ENCODE measurements at regions not wholly inside any gene's neighbourhood (a gene's known extent, or its start where the extent isn't known, plus 50 kb on each side); places are given as distances from the start of the nearest gene placed in this dataset.

- H3K4me3 ChIP-seq (replicated peaks in 1 of 2; ENCODE audit: low read depth in 2 of 2, low read length in 2 of 2) = no peak overlapping the region
- DNase-seq (ENCODE audit: low read depth in 2 of 2) = no peak
- no peak for TF ChIP-seq CTCF (IDR thresholded peaks at IDR 0.05; ENCODE audit: low read depth, low read length)
Observed at GRCh38 chr17:55898195-55898594, 147.3 kb downstream of the PCTP start.

- H3K4me3 ChIP-seq (replicated peaks in 1 of 2; ENCODE audit: low read depth in 2 of 2, low read length in 2 of 2) = no peak overlapping the region
- no peak for TF ChIP-seq CTCF (IDR thresholded peaks at IDR 0.05; ENCODE audit: low read depth, low read length)
- no peak for DNase-seq (ENCODE audit: low read depth in 2 of 2)
Observed at GRCh38 chr17:55900188-55900587, 149.3 kb downstream of the PCTP start.

GRCh38 chr17:55903028-55903690 is 152.3 kb downstream of the PCTP start:
- no peak for TF ChIP-seq CTCF (IDR thresholded peaks at IDR 0.05; ENCODE audit: low read depth, low read length)
- DNase-seq (ENCODE audit: low read depth in 2 of 2) = no peak
- no peak overlapping the region for H3K4me3 ChIP-seq (replicated peaks in 1 of 2; ENCODE audit: low read depth in 2 of 2, low read length in 2 of 2)

- TF ChIP-seq CTCF (IDR thresholded peaks at IDR 0.05; ENCODE audit: low read depth, low read length) = no peak
- DNase-seq (ENCODE audit: low read depth in 2 of 2) = no peak
- H3K4me3 ChIP-seq (replicated peaks in 1 of 2; ENCODE audit: low read depth in 2 of 2, low read length in 2 of 2) = no peak overlapping the region
Observed at GRCh38 chr17:55909776-55910175, 158.9 kb downstream of the PCTP start.

GRCh38 chr17:55911186-55911585 is 160.3 kb downstream of the PCTP start:
- DNase-seq (ENCODE audit: low read depth in 2 of 2) = no peak
- no peak overlapping the region for H3K4me3 ChIP-seq (replicated peaks in 1 of 2; ENCODE audit: low read depth in 2 of 2, low read length in 2 of 2)
- TF ChIP-seq CTCF (IDR thresholded peaks at IDR 0.05; ENCODE audit: low read depth, low read length) = no peak

GRCh38 chr17:55925440-55925839 is 174.6 kb downstream of the PCTP start:
- DNase-seq (ENCODE audit: low read depth in 2 of 2) = no peak
- TF ChIP-seq CTCF (IDR thresholded peaks at IDR 0.05; ENCODE audit: low read depth, low read length) = no peak
- H3K4me3 ChIP-seq (replicated peaks in 1 of 2; ENCODE audit: low read depth in 2 of 2, low read length in 2 of 2) = no peak overlapping the region

All from cardiac fibroblast (primary cell).